ENCODE measurements at regions not wholly inside any gene's neighbourhood (a gene's known extent, or its start where the extent isn't known, plus 50 kb on each side); places are given as distances from the start of the nearest gene placed in this dataset.

- no peak for TF ChIP-seq CTCF (IDR thresholded peaks at IDR 0.05; ENCODE audit: low read depth, low read length, missing input control)
- no peak for TF ChIP-seq GABPA (IDR thresholded peaks at IDR 0.05 in 1 of 2, conservative IDR thresholded peaks at IDR 0.05 in 1 of 2)
These were observed 60.7 kb downstream of the OSR1 start for GRCh38 chr2:19297716-19298115.

All from liver (tissue), 3 donors.